HL-60 (cell line): ENCODE measurements at regions not wholly inside any gene's neighbourhood (a gene's known extent, or its start where the extent isn't known, plus 50 kb on each side); places are given as distances from the start of the nearest gene placed in this dataset.

ENCODE experiments used
- DNase-seq, 2 experiments: peaks; one replicate each; pipeline ENCODE4 v3.0.0-alpha.2; 2010 to 2020; ENCODE audit warnings: low read depth in 1 of 2, low spot score in 1 of 2
- H3K27ac ChIP-seq: fragments of 250-450 bp; sonication (Bioruptor Pico); replicated peaks from 2 replicates; pipeline ENCODE4 v1.5.1; 2020; ENCODE audit warnings: mild to moderate bottlenecking, moderate library complexity
- H3K27me3 ChIP-seq: fragments of 250-450 bp; sonication (Bioruptor Pico); 2 replicates; pipeline ENCODE4 v1.5.1; 2021; ENCODE audit warnings: mild to moderate bottlenecking, moderate library complexity; ENCODE audit not compliant: insufficient read depth, poor library complexity, severe bottlenecking
- H3K4me3 ChIP-seq: replicated peaks from 2 replicates; pipeline ENCODE4 v1.5.1; 2011; ENCODE audit warnings: mild to moderate bottlenecking, control low read depth, low read length; ENCODE audit not compliant: insufficient read depth
- CTCF ChIP-seq: IDR thresholded peaks from one replicate; pipeline ENCODE4 v1.5.1; 2011; ENCODE audit warnings: low read length, control low read depth, inconsistent platforms; ENCODE audit not compliant: insufficient read depth
- GABPA ChIP-seq: IDR thresholded peaks from 2 replicates; pipeline ENCODE4 v1.6.1; 2012; ENCODE audit warnings: low read depth
- POLR2AphosphoS5 ChIP-seq: IDR thresholded peaks from 2 replicates; pipeline ENCODE4 v1.6.1; 2012; ENCODE audit warnings: low read depth
- REST ChIP-seq: IDR thresholded peaks from 2 replicates; pipeline ENCODE4 v1.6.1; 2012; ENCODE audit warnings: low read depth; ENCODE audit not compliant: insufficient replicate concordance
- SPI1 ChIP-seq: IDR thresholded peaks from 2 replicates; pipeline ENCODE4 v1.6.1; 2012; ENCODE audit warnings: low read depth, mild to moderate bottlenecking, borderline replicate concordance

GRCh38 chr15:39330061-39330460 is 250.8 kb upstream of the THBS1 start:
- no peak for TF ChIP-seq REST
- TF ChIP-seq POLR2AphosphoS5 = no peak
- no peak for TF ChIP-seq GABPA
- TF ChIP-seq SPI1 = no peak
- no peak for TF ChIP-seq CTCF
- no peak overlapping the region for H3K27ac ChIP-seq
- no peak overlapping the region for H3K4me3 ChIP-seq
- no peak for DNase-seq
- H3K27me3 ChIP-seq = no peaks in the 10 kb centered on the region

- DNase-seq = no peak
Measured at GRCh38 chr15:39331584-39331983, 249.3 kb upstream of the THBS1 start.

GRCh38 chr15:39332846-39333245 is 248.0 kb upstream of the THBS1 start:
- Histone ChIP-seq H3K4me3 (no peak overlapping the region), H3K27ac (no peak overlapping the region), H3K27me3 (no peaks in the 10 kb centered on the region)
- no peak for TF ChIP-seq POLR2AphosphoS5
- no peak for TF ChIP-seq REST
- no peak for TF ChIP-seq CTCF
- TF ChIP-seq SPI1 = no peak
- no peak for TF ChIP-seq GABPA
- no peak for DNase-seq

More at GRCh38 chr15:39331584-39331983, 249.3 kb upstream of the THBS1 start:
- H3K4me3 ChIP-seq = no peak overlapping the region
- no peak overlapping the region for H3K27ac ChIP-seq
- H3K27me3 ChIP-seq = no peaks in the 10 kb centered on the region
- TF ChIP-seq POLR2AphosphoS5 = no peak

GRCh38 chr15:39333393-39333792 is 247.5 kb upstream of the THBS1 start:
- no peak for DNase-seq
- no peaks in the 10 kb centered on the region for H3K27me3 ChIP-seq
- H3K27ac ChIP-seq = peak overlapping the region; percentile 72; the same call in 1 of the 2 replicates
- H3K4me3 ChIP-seq = no peak overlapping the region
- TF ChIP-seq REST = no peak
- no peak for TF ChIP-seq SPI1
- no peak for TF ChIP-seq CTCF
- no peak for TF ChIP-seq GABPA
- TF ChIP-seq POLR2AphosphoS5 = no peak
